Hepatocyte (in vitro differentiated cells): ENCODE measurements at regions not wholly inside any gene's neighbourhood (a gene's known extent, or its start where the extent isn't known, plus 50 kb on each side); places are given as distances from the start of the nearest gene placed in this dataset.

Experiments used
- DNase-seq: peaks from one replicate; pipeline ENCODE4 v3.0.0-alpha.2; 2016; ENCODE audit warnings: low spot score
- H2AFZ ChIP-seq: fragments of 200-600 bp; sonication (generic); 2 replicates; pipeline ENCODE4 v1.6.0; 2016; ENCODE audit warnings: antibody characterized with exemption, mild to moderate bottlenecking
- H3K27ac ChIP-seq: fragments of 200-600 bp; sonication (generic); 2 replicates; pipeline ENCODE4 v1.5.1; 2016; ENCODE audit warnings: mild to moderate bottlenecking
- H3K27me3 ChIP-seq: fragments of 200-600 bp; sonication (generic); 2 replicates; pipeline ENCODE4 v1.6.1; 2016
- H3K36me3 ChIP-seq: fragments of 200-600 bp; sonication (generic); replicated peaks from 2 replicates; pipeline ENCODE4 v1.5.1; 2016; ENCODE audit warnings: low read depth; ENCODE audit not compliant: insufficient read depth
- H3K4me1 ChIP-seq: fragments of 200-600 bp; sonication (generic); 2 replicates; pipeline ENCODE4 v1.5.1; 2016; ENCODE audit warnings: mild to moderate bottlenecking, moderate library complexity; ENCODE audit not compliant: insufficient read depth
- H3K4me2 ChIP-seq: fragments of 200-600 bp; sonication (generic); 2 replicates; pipeline ENCODE4 v1.6.0; 2016
- H3K4me3 ChIP-seq: fragments of 200-600 bp; sonication (generic); 2 replicates; pipeline ENCODE4 v1.5.1; 2016; ENCODE audit warnings: mild to moderate bottlenecking
- H3K79me2 ChIP-seq: fragments of 200-600 bp; sonication (generic); 2 replicates; pipeline ENCODE4 v1.6.0; 2017; ENCODE audit warnings: mild to moderate bottlenecking
- H3K9me2 ChIP-seq: fragments of 200-600 bp; sonication (generic); replicated peaks from 2 replicates; pipeline ENCODE4 v1.6.0; 2017; ENCODE audit warnings: mild to moderate bottlenecking; ENCODE audit not compliant: insufficient read depth
- H3K9me3 ChIP-seq: fragments of 200-600 bp; sonication (generic); 2 replicates; pipeline ENCODE4 v1.5.1; 2016; ENCODE audit warnings: low read depth, mild to moderate bottlenecking
- H4K20me1 ChIP-seq: fragments of 200-600 bp; sonication (generic); 2 replicates; pipeline ENCODE4 v1.6.0; 2016; ENCODE audit warnings: mild to moderate bottlenecking; ENCODE audit not compliant: insufficient read depth, poor library complexity, severe bottlenecking
- CTCF ChIP-seq: fragments of 200-600 bp; sonication (generic); IDR thresholded peaks from 2 replicates; pipeline ENCODE4 v1.5.1; 2016; ENCODE audit warnings: antibody characterized with exemption, mild to moderate bottlenecking; ENCODE audit not compliant: poor library complexity
- EZH2 ChIP-seq: fragments of 200-600 bp; sonication (generic); IDR thresholded peaks from 2 replicates; pipeline ENCODE4 v1.6.1; 2016; ENCODE audit warnings: antibody characterized with exemption, mild to moderate bottlenecking, borderline replicate concordance
- EZH2phosphoT487 ChIP-seq: fragments of 200-600 bp; sonication (generic); IDR thresholded peaks from one replicate; pipeline ENCODE4 v1.6.1; 2018; ENCODE audit warnings: antibody characterized with exemption, mild to moderate bottlenecking, low read depth, moderate library complexity; ENCODE audit not compliant: unreplicated experiment, severe bottlenecking
- WGBS: methylation state at CpG from one replicate; pipeline ENCODE4 v1.1.6; 2016; ENCODE audit warnings: low lambda C conversion rate; ENCODE audit errors: missing lambda C conversion rate; 5-methylcytosine and 5-hydroxymethylcytosine counted together

- no peaks in the 10 kb centered on the region for H3K79me2 ChIP-seq
- H3K4me1 ChIP-seq, result no peaks in the 10 kb centered on the region
- no peak overlapping the region for H3K27ac ChIP-seq
- no peaks in the 10 kb centered on the region for H3K9me3 ChIP-seq
- WGBS, result 61% methylated on average over 15 of the region's 15 CpGs
- H4K20me1 ChIP-seq, result no peaks in the 10 kb centered on the region
- H3K4me2 ChIP-seq, result no peak overlapping the region
- H3K9me2 ChIP-seq, result no peaks in the 10 kb centered on the region
- no peak overlapping the region for H2AFZ ChIP-seq
- no peaks in the 10 kb centered on the region for H3K27me3 ChIP-seq
- TF ChIP-seq EZH2phosphoT487 (no peak), EZH2 (no peak), CTCF (no peak)
- no peak overlapping the region for H3K4me3 ChIP-seq
- no peaks in the 10 kb centered on the region for H3K36me3 ChIP-seq
- no peak for DNase-seq
These were observed 602.7 kb upstream of the NRP1 start for GRCh38 chr10:33937036-33937730.

- Histone ChIP-seq H3K4me1 (no peaks in the 10 kb centered on the region), H3K27ac (no peak overlapping the region), H3K79me2 (no peaks in the 10 kb centered on the region), H3K27me3 (no peaks in the 10 kb centered on the region), H2AFZ (no peak overlapping the region), H3K9me2 (no peaks in the 10 kb centered on the region), H4K20me1 (no peaks in the 10 kb centered on the region), H3K4me2 (no peak overlapping the region), H3K4me3 (no peak overlapping the region), H3K9me3 (no peaks in the 10 kb centered on the region), H3K36me3 (no peaks in the 10 kb centered on the region)
- no peak for DNase-seq
- WGBS, result 48% methylated on average over 3 of the region's 3 CpGs
- TF ChIP-seq EZH2 (no peak), CTCF (no peak), EZH2phosphoT487 (no peak)
These were observed 600.9 kb upstream of the NRP1 start for GRCh38 chr10:33935350-33935749.

GRCh38 chr10:33930079-33930478 is 595.6 kb upstream of the NRP1 start:
- H3K9me3 ChIP-seq, result no peaks in the 10 kb centered on the region
- no peaks in the 10 kb centered on the region for H3K9me2 ChIP-seq
- 80% methylated on average over 1 of the region's 1 CpG for WGBS
- H3K4me3 ChIP-seq, result no peak overlapping the region
- no peak overlapping the region for H2AFZ ChIP-seq
- no peak overlapping the region for H3K27ac ChIP-seq
- H4K20me1 ChIP-seq, result no peaks in the 10 kb centered on the region
- no peak for DNase-seq
- no peaks in the 10 kb centered on the region for H3K27me3 ChIP-seq
- no peaks in the 10 kb centered on the region for H3K79me2 ChIP-seq
- no peaks in the 10 kb centered on the region for H3K4me1 ChIP-seq
- no peaks in the 10 kb centered on the region for H3K36me3 ChIP-seq
- H3K4me2 ChIP-seq, result no peak overlapping the region
- no peak for TF ChIP-seq CTCF

- H3K9me2 ChIP-seq, result no peaks in the 10 kb centered on the region
- no peak overlapping the region for H2AFZ ChIP-seq
- DNase-seq, result no peak
- no peaks in the 10 kb centered on the region for H4K20me1 ChIP-seq
- 88% methylated on average over 7 of the region's 7 CpGs for WGBS
- H3K79me2 ChIP-seq, result no peaks in the 10 kb centered on the region
- no peak overlapping the region for H3K4me2 ChIP-seq
- H3K27me3 ChIP-seq, result no peaks in the 10 kb centered on the region
- H3K36me3 ChIP-seq, result no peaks in the 10 kb centered on the region
- no peaks in the 10 kb centered on the region for H3K4me1 ChIP-seq
- no peak overlapping the region for H3K27ac ChIP-seq
- H3K9me3 ChIP-seq, result no peaks in the 10 kb centered on the region
- no peak overlapping the region for H3K4me3 ChIP-seq
- TF ChIP-seq CTCF, result no peak
- no peak for TF ChIP-seq EZH2phosphoT487
- no peak for TF ChIP-seq EZH2
These were observed 592.9 kb upstream of the NRP1 start for GRCh38 chr10:33927347-33927746.
